H7 (cell line): ENCODE measurements at regions not wholly inside any gene's neighbourhood (a gene's known extent, or its start where the extent isn't known, plus 50 kb on each side); places are given as distances from the start of the nearest gene placed in this dataset.
"Not testable (repeated sequence)": the region's sequence is repeated elsewhere in the genome, so short reads cannot be mapped to it uniquely, and the experiment has no call there.

Experiments used
- DNase-seq: peaks from one replicate; pipeline ENCODE4 v3.0.0; 2012
- H3K27me3 ChIP-seq: 2 replicates; pipeline ENCODE4 v1.6.0; 2011; ENCODE audit warnings: mild to moderate bottlenecking, low read length; ENCODE audit not compliant: control insufficient read depth, insufficient read depth
- H3K36me3 ChIP-seq: replicated peaks from 2 replicates; pipeline ENCODE4 v1.5.1; 2011; ENCODE audit warnings: low read length; ENCODE audit not compliant: control insufficient read depth, insufficient read depth
- H3K4me3 ChIP-seq: 2 replicates; pipeline ENCODE4 v1.5.1; 2011; ENCODE audit warnings: low read depth, mild to moderate bottlenecking, control low read depth, low read length, moderate library complexity; ENCODE audit not compliant: insufficient read depth

- H3K27me3 ChIP-seq, DNase-seq, H3K4me3 ChIP-seq, H3K36me3 ChIP-seq: not testable (repeated sequence)
Observed at GRCh38 chrX:47715078-47715477, 56.1 kb upstream of the UXT start.

- H3K4me3 ChIP-seq, H3K27me3 ChIP-seq, DNase-seq, H3K36me3 ChIP-seq: not testable (repeated sequence)
Observed at GRCh38 chrX:47712675-47713074, 53.7 kb upstream of the UXT start.

GRCh38 chrX:47710252-47710651, 51.3 kb upstream of the UXT start:
- Histone ChIP-seq H3K36me3 (no peaks in the 10 kb centered on the region), H3K4me3 (no peak overlapping the region), H3K27me3 (no peaks in the 10 kb centered on the region)
- no peak for DNase-seq
